ENCODE measurements at regions not wholly inside any gene's neighbourhood (a gene's known extent, or its start where the extent isn't known, plus 50 kb on each side); places are given as distances from the start of the nearest gene placed in this dataset.

- no peak for DNase-seq
- no peaks in the 10 kb centered on the region for H3K27me3 ChIP-seq
- intact Hi-C loops (cut with DNase I), result no loop called here
Measured at GRCh38 chr1:172980456-172980855, 70.3 kb downstream of the TNFSF18 start.

GRCh38 chr1:172980971-172981370, 69.8 kb downstream of the TNFSF18 start:
- Histone ChIP-seq H3K36me3 (no peaks in the 10 kb centered on the region), H3K4me3 (no peak overlapping the region), H3K27ac (no peak overlapping the region), H3K27me3 (no peaks in the 10 kb centered on the region), H3K4me1 (no peaks in the 10 kb centered on the region), H3K9me3 (no peaks in the 10 kb centered on the region)
- TF ChIP-seq CTCF (IDR thresholded peaks at IDR 0.05), result no peak
- intact Hi-C loops (cut with DNase I), result no loop called here
- no peak for ATAC-seq
- no peak for DNase-seq

More at GRCh38 chr1:172980456-172980855, 70.3 kb downstream of the TNFSF18 start:
- no peak for TF ChIP-seq CTCF (IDR thresholded peaks at IDR 0.05)
- Histone ChIP-seq H3K4me1 (no peaks in the 10 kb centered on the region), H3K27ac (no peak overlapping the region), H3K4me3 (no peak overlapping the region), H3K9me3 (no peaks in the 10 kb centered on the region), H3K36me3 (no peaks in the 10 kb centered on the region)
- ATAC-seq, result no peak
